GM12875 (cell line): ENCODE measurements at regions not wholly inside any gene's neighbourhood (a gene's known extent, or its start where the extent isn't known, plus 50 kb on each side); places are given as distances from the start of the nearest gene placed in this dataset.
"Not testable (repeated sequence)": the region's sequence is repeated elsewhere in the genome, so short reads cannot be mapped to it uniquely, and the experiment has no call there.

Experiments
- H3K4me3 ChIP-seq: one replicate; pipeline ENCODE4 v1.5.1; 2011; ENCODE audit warnings: low read depth, low read length, control low read depth
- CTCF ChIP-seq: IDR thresholded peaks from 2 replicates; pipeline ENCODE4 v1.5.1; 2011; ENCODE audit warnings: low read depth, mild to moderate bottlenecking, control low read depth, inconsistent platforms, low read length, moderate library complexity, borderline replicate concordance; ENCODE audit not compliant: insufficient read depth

GRCh38 chr11:106565326-106565725 is 452.9 kb downstream of the GUCY1A2 start:
- no peak for TF ChIP-seq CTCF
- no peak overlapping the region for H3K4me3 ChIP-seq

GRCh38 chr11:106568632-106569031 is 449.6 kb downstream of the GUCY1A2 start:
- no peak overlapping the region for H3K4me3 ChIP-seq
- TF ChIP-seq CTCF: no peak

GRCh38 chr11:106577384-106577783 is 440.9 kb downstream of the GUCY1A2 start:
- not testable (repeated sequence) for H3K4me3 ChIP-seq

GRCh38 chr11:106581399-106581798 is 436.9 kb downstream of the GUCY1A2 start:
- no peak for TF ChIP-seq CTCF
- no peak overlapping the region for H3K4me3 ChIP-seq

GRCh38 chr11:106585061-106585460 is 433.2 kb downstream of the GUCY1A2 start:
- no peak overlapping the region for H3K4me3 ChIP-seq
- TF ChIP-seq CTCF: no peak

- no peak overlapping the region for H3K4me3 ChIP-seq
- TF ChIP-seq CTCF: no peak
Measured at GRCh38 chr11:106594751-106595351, 423.4 kb downstream of the GUCY1A2 start.

- TF ChIP-seq CTCF: no peak
- H3K4me3 ChIP-seq: no peak overlapping the region
Measured at GRCh38 chr11:106601684-106602297, 416.5 kb downstream of the GUCY1A2 start.
